HK-2 (cell line): ENCODE measurements at regions not wholly inside any gene's neighbourhood (a gene's known extent, or its start where the extent isn't known, plus 50 kb on each side); places are given as distances from the start of the nearest gene placed in this dataset.
"Not testable (repeated sequence)": the region's sequence is repeated elsewhere in the genome, so short reads cannot be mapped to it uniquely, and the experiment has no call there.

Experiments used
- DNase-seq: peaks from one replicate; pipeline ENCODE4 v3.0.0-alpha.2; 2018; ENCODE audit not compliant: unreplicated experiment

DNA sequence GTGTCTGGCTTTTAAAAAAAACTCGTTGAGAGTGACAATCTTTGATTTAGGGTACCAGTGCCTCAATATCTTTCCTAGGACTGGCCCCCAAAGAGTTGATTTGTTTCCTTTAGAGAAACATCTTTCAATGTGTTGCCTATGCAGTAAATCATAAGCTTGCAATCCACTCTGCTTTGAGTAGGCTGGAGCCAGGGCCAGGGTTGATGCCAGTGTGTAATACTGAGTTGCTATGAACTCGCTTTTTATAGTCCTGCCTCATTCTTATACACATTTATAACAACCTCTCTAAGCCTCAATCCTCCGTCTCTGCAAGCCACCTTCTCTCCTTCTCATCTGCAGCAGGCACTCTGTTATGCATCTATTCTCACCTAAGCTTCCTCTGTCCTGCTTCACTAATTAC lies 674.9 kb upstream of the POM121L12 start:
- no peak for DNase-seq

DNA sequence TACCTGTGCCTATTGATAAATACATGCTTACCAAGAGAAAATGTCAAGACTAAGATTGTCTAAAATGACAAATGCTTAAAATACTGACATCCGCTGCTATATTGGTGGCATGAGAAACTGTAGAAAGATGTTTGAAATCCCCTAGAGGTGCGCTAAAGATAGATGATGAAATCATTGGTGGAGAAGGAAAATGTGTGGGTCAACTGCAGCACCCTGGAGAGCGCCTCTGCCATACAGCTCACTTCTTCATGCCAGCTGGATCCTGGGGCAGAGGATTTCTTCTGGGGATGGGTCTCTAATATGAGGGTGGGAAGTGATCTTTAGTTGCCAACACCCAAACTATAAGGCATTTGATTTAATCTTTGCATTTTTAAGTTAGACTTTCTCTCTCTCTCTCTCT lies 680.4 kb upstream of the POM121L12 start:
- DNase-seq = no peak

DNA sequence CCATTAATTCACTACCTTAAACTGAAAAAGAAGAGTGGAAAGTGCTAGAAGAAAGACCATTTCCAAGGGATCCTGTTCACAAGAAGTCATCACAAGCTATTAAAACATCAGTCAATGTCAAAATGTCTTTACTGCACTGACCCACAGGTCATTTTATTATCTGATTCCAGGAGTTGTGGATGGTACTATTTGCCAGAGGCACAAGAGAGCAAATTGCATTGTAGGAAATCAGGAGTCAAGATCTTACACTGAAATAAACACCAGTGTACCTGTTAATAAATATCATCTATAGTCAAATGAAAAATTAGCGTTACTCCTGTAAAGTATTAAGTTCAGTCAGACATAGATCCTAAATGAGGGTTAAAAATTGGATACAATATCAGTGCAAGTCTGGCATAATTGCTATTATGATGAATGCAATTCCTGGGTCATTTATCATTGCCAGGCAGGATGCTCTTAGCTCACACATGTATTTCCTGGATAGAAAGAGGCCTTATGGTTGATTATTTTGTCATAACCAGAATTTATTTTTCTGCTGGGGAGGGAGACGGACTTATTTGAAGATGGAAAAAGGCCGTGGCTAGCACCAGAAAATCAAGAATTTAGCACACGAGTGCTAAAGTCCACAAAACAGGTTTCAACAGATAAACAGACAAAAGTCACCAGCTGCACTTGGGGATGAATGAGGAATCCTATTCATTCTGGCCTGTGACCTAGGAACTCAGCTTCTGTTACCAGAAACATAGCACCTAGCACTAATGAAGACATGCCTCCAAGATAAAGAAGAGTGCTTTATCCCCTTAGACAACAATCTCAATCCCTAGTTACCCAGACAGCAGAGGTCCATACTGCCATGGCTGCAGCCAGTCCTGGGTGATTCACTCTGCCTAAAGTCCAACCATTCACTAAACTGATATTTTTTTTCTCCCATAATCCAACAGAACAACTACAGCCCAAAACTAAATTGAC lies 683.1 kb upstream of the POM121L12 start:
- no peak for DNase-seq

DNA sequence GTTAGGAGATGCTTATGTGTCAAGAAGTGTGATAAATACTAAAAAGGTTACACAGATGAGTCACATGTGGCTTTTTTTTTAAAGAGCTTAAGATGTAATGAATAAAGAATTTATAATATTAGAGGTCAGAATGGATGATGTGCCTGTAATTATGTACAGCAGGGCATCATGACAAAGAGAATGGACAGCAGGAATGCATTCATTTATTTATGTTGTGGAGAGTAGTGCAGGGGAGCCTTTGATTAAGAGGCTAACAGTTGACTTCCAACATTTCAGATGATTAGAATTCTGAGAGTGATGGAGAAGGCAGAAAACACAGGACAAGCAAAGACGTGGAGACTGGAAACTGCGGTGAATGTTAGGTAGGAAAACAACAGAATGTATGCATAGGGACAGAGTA lies 691.4 kb upstream of the POM121L12 start:
- no peak for DNase-seq

DNA sequence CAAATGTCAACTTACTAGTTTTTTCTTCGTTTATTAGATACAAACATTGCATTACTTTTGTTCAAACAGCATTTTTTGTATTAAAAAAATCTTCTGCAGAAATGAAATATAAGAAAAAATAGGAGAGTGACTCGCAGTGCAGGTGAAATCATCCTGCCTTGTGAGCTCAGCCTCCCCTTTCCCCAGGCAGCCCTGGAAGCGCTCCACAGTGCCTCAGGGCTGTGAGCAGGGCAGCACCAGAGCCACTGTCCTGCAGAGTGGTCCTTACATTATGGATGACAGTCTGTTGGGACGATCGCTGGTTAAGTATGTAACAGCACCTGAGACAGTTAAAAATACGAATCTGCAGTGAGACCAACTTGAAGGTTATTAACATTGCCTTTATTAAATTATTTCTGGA lies 695.4 kb upstream of the POM121L12 start:
- no peak for DNase-seq

DNA sequence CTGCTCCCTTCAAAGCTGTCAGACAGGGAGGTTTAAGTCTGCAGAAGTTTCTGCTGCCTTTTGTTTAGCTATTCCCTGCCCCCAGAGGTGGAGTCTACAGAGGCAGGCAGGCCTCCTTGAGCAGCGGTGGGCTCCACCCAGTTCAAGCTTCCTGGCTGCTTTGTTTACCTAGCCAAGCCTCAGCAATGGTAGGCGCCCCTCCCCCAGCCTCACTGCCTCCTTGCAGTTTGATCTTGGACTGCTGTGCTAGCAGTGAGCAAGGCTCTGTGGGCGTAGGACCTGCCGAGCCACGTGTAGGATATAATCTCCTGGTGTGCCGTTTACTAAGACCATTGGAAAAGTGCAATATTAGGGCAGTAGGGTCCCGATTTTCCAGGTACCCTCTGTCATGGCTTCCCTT lies 707.1 kb upstream of the POM121L12 start:
- DNase-seq = not testable (repeated sequence)

DNA sequence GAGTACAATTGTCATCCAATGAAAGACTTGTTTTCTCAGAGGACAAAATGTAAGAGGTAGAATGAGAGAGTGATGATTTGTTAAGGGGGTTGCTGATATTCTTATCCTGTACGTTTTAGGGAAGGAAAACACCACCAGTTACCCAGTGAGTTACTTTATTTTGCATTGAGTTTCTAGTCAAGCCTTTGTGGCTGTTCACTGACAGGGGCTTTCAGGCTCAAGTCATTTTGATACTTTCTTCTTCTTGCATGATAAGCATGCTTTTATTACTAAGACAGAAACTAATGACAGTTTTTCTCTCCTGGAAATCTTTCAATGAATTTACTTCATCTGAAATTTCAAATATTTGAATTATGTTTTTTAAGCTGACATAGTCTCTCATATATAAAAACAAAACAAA lies 710.2 kb upstream of the POM121L12 start:
- DNase-seq = no peak

DNA sequence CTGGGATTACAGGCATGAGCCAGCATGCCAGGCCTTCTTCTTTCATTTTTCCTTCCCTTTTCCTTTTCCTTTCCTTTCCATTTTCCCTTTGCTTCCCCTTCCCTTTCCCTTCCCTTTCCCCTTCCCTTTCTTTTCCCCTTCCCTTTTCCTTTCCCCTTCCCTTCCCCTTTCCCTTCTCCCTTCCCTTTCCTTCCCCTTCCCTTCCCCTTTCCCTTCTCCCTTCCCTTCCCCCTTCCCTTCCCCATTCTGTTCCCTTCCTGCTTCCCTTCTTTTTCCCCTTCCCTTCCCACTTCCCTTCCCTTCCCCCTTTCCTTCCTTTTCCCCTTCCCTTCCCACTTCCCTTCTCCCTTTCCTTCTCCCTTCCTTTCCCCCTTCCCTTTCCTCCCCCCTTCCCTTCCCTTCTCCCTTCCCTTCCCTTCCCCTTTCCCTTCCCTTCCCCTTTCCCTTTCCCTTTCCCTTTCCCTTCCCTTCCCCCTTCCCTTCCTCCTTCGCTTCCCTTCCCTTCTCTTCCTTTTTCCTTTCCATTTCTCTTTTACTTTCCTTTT lies 712.2 kb upstream of the POM121L12 start:
- no peak for DNase-seq

DNA sequence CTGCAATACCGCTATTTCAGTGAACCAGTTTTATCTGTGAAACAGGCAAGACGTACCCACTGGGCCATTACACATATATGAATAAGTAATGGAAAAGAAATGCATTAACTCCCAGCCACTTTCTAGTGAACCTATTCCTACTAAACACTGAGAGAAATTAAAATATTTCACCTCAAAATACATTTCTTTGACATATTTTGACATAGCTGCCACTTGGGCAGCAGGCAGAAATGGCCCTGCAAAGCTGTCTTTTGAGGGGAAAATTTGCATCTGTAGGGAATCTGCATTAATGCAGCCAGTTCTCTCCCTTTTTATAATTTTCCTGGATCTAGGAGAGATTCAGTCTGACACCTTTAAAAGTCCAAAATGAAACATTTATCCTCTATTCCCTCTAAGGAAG lies 714.8 kb upstream of the POM121L12 start:
- DNase-seq = no peak

DNA sequence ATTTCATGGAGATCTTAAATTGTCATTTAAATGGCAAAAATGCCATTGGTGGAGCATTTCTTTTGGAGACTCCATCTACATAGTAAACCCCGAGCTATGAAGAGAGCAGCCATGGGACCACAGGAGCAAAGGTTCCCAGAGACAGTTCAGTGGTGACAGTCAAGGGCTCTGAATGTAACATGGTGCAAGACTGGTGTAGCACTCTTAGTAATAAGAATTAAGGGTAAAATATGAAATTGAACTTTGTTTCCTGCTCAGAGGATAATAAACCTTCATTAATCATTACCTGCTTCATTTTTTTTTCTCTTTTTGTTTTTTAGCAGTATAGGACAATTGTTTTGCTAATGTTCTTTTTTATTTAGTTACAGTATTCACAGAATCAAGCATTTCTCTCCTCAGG lies 717.5 kb upstream of the POM121L12 start:
- DNase-seq = no peak

DNA sequence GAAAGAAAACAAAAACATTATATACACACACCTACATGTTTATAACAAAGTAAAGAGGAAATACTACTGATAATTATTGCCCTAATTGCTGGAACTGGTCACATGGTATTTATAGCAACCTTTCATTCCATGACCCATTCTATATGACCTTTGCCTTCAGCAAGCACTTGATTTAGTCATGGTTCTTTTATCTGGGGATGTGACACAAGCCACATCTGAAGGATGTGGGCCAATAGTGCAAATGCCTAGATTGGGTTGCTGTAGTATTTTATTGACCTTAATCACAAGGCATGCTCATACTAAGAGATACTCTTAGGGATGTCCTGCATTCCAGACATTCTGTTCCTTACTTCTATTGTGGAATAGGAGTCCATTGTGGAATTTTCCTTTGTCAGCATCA lies 723.5 kb upstream of the POM121L12 start:
- no peak for DNase-seq

DNA sequence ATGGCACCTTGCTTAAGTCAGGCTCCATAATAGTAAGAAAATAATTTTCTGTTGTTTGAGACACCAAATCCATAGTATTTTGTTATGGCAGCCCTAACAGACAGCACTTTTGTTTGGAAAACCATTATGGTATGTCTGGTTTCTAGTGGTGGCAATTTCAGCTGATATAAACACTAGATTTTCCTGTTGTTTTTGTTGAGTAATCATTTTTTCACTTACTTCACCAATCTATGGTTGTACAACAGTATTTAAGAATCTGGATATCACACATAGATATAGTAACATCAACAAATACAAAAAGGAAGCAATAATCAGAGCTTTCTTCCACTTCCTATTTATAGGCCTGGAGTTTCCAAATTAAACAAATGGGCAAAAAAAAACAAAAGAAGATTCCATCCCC lies 725.8 kb upstream of the POM121L12 start:
- DNase-seq = no peak

DNA sequence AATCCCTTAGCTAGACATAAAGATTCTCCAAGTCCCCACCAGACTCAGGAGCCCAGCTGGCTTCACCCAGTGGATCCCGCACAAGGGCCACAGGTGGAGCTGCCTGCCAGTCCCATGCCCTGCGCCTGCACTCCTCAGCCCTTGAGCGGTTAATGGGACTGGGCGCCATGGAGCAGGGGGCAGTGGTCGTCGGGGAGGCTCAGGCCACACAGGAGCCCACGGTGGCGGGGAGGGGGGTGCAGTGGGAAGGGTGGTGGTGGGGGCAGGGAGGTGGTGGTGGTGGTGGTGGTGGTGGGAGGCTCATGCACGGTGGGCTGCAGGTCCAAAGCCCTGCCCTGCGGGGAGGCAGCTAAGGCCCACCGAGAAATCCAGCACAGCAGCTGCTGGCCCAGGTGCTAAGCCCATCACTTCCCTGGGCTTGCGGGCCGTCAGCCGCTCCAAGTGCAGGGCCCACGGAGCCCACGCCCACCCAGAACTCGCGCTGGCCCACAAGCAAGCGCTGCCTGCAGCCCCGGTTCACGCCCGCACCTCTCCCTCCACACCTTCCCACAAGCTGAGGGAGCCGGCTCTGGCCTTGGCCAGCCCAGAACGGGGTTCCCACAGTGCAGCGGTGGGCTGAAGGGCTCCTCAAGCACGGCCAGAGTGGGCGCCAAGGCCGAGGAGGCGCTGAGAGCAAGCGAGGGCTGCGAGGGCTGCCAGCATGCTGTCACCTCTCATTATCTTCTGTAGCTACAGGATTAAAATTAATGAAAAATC lies 732.5 kb upstream of the POM121L12 start:
- DNase-seq = no peak

DNA sequence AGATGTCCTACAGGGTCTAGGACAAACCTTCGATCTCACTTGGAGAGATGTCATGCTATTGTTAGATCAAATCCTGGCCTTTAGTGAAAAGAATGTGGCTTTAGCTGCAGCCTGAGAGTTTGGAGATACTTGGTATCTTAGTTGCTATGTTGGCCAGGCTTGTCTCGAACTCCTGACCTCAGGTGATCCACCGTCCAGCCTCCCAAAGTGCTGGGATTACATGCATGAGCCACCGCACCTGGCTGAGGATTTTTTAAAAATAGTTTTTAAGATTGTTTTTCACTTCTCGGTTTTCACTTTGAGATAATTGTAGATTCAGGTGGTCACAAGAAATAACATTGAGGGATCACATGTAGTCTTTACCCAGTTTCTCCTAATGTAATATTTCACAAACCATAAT lies 738.3 kb upstream of the POM121L12 start:
- DNase-seq = no peak

DNA sequence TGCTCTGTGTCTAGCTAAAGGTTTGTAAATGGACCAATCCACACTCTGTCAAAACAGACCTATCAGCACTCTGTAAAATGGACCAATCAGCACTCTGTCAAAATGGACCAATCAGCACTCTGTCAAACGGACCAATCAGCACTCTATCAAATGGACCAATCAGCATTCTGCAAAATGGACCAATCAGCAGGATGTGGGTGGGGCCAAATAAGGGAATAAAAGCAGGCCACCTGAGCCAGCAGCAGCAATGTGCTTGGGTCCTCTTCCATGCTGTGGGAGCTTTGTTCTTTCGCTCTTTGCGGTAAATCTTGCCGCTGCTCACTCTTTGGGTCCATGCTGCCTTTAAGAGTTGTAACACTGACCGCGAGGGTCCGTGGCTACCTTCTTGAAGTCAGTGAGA lies 740.5 kb upstream of the POM121L12 start:
- DNase-seq = no peak

DNA sequence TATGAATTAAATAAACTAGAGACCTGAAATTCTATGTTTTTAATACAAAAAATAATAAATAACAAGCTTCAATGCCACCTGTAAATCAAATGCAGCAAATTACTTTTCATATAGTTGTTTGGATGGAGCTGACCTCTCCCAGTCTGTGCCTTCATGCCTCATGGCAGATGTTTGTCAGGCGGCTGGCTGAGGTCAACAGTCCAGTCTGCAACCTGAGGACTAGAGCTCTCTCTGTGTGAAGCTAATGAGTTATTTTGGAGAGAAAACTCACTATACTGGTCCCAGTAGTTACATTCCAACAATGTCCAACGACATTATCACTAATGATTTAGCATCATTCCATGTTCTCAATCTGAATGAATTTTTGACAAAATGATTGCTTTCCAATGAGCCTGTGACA lies 746.2 kb upstream of the POM121L12 start:
- DNase-seq = no peak

DNA sequence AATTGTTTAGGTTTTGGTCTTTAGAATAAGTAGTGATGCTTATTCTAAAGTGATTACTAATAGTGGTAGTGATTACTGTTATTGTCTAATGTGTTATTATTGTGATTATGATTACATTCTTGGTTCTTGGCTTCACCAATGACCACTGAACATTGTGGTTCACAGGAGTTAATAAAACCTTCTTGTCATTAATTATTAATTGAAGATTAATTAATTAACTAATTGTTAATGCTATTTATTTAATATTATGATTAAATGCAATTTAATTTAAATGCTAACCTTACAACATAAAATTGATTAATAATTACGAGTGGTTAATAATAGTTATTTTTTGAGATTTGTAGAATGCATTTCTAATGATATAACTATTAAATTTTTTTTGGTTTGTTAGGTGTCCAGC lies 747.7 kb upstream of the POM121L12 start:
- no peak for DNase-seq

DNA sequence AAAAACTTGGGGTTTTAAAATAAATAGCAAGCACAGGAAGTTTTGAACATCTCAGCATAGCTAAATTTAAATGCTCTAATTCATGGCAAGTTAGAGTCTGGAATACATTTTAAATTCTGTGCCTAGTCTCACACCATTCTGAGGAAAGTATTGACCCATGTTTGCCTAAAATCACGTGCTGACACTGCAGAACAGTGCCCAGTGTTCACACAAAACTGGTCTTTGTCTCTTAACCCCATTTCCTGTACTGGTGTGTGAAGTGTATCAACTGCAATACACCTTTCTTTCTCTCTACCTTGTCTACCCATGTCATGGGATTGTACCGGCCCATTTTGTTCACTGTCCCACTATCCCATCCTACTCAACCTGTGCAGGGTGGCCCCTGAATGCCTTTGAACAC lies 749.7 kb upstream of the POM121L12 start:
- DNase-seq = no peak

DNA sequence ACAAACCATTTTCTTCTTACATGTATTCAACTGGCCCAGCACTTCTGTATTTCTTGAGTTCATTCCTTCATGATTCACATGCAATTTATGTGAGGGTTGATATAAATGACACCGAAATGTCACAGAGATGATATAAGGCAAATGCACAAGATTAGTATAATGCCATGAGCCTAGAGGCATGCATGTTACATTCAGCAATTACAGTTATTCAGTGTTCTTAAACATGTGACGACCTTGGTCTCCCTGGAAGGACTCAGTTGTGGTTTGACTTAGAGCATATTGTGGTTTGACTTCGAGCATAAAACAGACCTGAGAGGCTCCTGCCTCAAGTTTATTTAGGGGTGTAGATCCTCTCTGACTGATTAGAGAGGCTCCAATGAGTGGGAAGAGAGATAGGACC lies 752.1 kb upstream of the POM121L12 start:
- DNase-seq = no peak

DNA sequence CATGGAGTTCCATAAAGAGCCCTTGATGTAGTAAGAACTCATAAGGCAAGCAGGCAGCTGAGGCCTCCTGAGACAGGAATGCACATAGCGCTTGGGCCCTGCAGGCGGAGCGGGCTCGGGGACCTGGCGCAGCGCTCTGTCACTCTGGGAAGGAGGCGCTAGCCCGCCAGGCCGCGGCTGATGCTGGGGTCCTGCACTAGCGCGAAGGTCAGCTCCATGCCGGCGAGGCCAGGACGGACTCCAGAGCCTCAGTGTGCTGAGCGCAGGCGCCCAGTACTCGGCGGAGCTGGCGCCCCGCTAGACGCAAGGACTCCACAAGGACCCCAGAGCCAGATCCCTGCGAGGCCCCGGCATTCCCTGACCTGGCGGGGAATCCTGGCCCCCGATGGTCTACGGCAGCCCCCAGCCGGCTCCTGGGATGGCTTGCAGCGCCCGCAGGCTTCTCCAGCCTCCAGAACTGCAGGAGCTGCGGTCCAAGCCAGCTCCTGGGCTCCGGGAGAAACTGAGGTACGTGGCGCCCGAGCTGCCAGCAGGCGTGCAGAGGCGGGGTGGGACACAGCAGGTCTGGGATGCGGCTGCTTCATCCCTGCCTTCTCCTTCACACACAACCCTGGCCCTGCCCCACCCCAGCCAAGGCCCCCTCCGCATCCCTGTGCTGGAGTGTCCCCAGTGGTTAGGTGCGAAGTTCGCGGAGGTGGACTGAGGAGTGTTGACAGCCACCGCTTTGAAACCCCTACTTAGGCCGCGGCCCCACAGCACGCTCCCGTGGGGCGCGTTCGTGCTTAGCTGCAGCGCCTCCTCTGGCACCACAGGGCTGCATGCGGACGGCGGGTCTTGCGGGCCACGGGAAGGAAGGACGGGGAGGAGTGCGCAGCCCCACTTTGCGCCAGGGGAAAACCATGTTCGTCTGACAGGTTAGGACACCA lies 761.5 kb upstream of the POM121L12 start:
- no peak for DNase-seq

DNA sequence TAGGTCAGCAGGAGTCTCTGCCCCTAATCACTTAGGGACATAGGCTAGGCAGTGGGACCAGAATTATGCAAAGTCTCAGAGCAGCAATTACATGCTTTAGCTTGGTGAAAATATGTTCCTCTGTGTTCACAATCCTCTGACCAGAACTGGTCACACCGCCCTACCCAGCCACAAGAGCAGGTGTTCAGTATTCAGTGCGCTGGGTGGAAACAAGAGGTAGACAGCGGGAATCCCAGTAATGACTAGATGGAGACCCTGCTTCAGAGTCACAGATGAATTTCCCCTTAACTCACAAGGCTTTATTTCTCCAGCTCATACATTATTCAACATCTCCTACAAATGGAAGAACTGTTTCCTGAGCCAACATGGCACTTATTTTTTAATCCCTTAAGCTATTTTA lies 763.7 kb upstream of the POM121L12 start:
- no peak for DNase-seq

DNA sequence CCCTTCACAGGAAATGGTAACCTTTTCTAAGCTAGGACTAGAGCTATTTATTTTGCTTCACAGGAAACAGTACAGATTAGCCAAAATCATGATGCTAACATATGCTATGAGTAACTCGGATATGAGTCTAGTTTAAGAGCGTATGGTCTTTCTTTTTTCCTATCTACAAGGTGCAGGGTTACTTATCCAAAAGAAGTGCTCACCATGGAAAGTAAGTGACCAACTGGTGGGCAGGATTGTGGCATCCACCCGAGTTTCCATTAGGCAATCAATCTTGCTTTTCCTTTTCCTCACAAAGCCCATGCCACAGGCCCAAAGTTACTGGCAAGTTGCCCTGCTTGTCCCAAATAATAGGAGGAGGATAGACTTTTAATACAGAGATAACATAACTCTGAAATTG lies 765.1 kb upstream of the POM121L12 start:
- no peak for DNase-seq
